SK-N-SH treated with all-trans-retinoic acid at 6 μM for 48 hours (cell line): ENCODE measurements at regions not wholly inside any gene's neighbourhood (a gene's known extent, or its start where the extent isn't known, plus 50 kb on each side); places are given as distances from the start of the nearest gene placed in this dataset.

Experiments
- ZNF565 ChIP-seq: fragments of 450-650 bp; formaldehyde crosslinking; conservative IDR thresholded peaks from 2 replicates; pipeline ENCODE4 v1.5.0; 2020; ENCODE audit warnings: low read depth, mild to moderate bottlenecking, moderate library complexity
- ZNF70 ChIP-seq: fragments of 450-650 bp; formaldehyde crosslinking; IDR thresholded peaks from 2 replicates; pipeline ENCODE4 v1.5.0; 2020; ENCODE audit warnings: mild to moderate bottlenecking, moderate library complexity
- TF ChIP-seq, protein P1 (sequence below): fragments of 250-450 bp; sonication (Bioruptor Pico); IDR thresholded peaks from 2 replicates; pipeline ENCODE4 v1.5.1; 2021; ENCODE audit warnings: mild to moderate bottlenecking, moderate library complexity

GRCh38 chr2:222049946-222050345 is 248.9 kb downstream of the PAX3 start:
- TF ChIP-seq ZNF70 (CRISPR knock-in tag) (no peak), ZNF565 (CRISPR knock-in tag) (no peak)
- TF ChIP-seq, protein P1, sequence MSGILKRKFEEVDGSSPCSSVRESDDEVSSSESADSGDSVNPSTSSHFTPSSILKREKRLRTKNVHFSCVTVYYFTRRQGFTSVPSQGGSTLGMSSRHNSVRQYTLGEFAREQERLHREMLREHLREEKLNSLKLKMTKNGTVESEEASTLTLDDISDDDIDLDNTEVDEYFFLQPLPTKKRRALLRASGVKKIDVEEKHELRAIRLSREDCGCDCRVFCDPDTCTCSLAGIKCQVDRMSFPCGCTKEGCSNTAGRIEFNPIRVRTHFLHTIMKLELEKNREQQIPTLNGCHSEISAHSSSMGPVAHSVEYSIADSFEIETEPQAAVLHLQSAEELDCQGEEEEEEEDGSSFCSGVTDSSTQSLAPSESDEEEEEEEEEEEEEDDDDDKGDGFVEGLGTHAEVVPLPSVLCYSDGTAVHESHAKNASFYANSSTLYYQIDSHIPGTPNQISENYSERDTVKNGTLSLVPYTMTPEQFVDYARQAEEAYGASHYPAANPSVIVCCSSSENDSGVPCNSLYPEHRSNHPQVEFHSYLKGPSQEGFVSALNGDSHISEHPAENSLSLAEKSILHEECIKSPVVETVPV (CRISPR knock-in tag), result no peak
